Loucy (cell line): ENCODE measurements at regions not wholly inside any gene's neighbourhood (a gene's known extent, or its start where the extent isn't known, plus 50 kb on each side); places are given as distances from the start of the nearest gene placed in this dataset.

Experiments used
- CTCF ChIP-seq: fragments of 200-600 bp; sonication (generic); conservative IDR thresholded peaks from 2 replicates; pipeline ENCODE4 v1.5.1; 2014; ENCODE audit warnings: mild to moderate bottlenecking, antibody characterized with exemption, low read length
- EZH2phosphoT487 ChIP-seq: fragments of 200-600 bp; IDR thresholded peaks from 2 replicates; pipeline ENCODE4 v1.6.1; 2018; ENCODE audit warnings: antibody characterized with exemption, mild to moderate bottlenecking, moderate library complexity, borderline replicate concordance

GRCh38 chr6:104606361-104606760, 253.4 kb downstream of the HACE1 start:
- no peak for TF ChIP-seq CTCF
- no peak for TF ChIP-seq EZH2phosphoT487
